GM19193 (cell line): ENCODE measurements at regions not wholly inside any gene's neighbourhood (a gene's known extent, or its start where the extent isn't known, plus 50 kb on each side); places are given as distances from the start of the nearest gene placed in this dataset.

Experiments used
- POLR2A ChIP-seq: IDR thresholded peaks from 4 replicates; pipeline ENCODE4 v1.6.1; 2011; ENCODE audit not compliant: insufficient read depth, insufficient read length; ENCODE audit errors: extremely low read depth

DNA sequence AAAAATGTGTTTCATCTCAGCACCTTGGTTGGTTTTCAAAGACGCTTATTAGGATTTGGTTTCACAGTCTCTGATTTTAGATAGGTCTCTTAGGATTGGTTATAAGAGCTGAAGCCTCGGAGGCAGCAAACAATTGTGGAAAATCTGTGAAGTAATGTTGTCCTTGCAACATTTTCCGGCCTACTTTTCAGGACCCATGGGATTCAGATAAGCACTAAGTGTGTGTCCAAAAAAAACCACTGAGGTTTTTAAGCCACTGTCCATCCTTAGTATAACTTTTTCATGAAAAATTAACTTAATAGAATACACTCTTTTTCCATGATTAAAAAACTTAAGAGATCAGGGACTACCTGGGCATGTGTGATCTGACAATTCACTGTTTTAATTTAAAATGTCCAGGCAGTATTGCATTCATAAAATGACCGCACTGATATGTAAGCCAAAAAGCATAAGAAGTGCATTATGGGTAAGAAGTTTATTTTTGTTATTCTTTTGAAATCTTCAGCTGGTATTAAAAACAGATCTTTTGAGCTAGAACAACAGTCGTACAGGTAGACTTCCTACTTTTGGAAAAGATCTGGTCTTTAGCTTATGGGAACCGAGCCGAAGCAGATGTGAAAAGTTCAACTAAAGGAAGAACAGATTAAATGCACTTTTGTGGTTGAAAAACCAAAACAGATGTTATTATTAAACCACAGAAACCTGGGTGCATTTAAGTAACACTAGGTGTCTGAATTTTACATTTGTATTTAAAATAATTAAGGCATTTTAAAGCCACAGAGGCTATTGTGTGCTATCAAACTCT is 479.4 kb upstream of the ZEB2 start:
- TF ChIP-seq POLR2A, result no peak

DNA sequence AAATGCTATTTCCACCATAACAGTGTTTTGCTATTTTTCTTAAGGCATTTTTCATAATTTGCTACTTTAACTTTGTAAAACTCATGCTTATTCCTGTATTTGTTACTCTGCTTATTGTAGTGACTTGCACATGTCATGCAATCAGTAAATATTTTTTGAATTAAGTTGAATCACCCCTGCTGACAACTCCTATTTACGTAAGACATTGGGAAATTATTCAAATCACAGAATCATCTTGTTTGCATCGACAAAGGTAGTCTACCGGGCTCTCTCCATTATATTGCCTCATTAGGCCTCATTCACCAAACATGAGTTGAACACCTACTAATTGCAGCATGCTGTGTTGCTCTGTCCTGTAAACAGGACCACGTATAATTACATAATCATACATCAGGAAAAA is 478.5 kb upstream of the ZEB2 start:
- no peak for TF ChIP-seq POLR2A

DNA sequence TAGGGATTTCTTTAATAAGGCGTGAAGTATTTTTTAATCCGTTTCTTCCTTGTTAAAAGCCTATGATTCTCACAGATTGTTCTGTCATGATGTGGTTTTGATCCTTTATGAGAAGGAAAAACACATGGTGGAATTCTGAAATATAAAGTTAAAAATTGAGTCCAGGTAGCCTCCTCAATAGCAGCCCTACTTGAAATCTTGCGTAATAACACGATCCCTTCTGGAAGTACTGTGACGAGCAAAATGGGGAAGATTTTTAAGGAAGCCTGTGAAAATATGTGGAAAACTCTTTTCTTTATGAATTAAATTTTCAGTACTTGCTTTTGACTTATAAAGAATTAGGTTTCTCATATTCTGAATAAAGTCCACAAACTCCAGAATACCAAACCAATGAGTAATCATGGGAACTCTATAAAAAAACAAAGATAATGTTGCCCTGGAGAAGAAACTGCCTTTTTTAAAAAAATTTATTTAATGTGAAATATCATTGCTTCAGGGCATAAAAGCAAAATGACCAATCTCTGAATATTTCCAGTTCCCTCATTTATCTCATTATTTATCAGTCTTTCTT is 476.4 kb upstream of the ZEB2 start:
- TF ChIP-seq POLR2A, result no peak

DNA sequence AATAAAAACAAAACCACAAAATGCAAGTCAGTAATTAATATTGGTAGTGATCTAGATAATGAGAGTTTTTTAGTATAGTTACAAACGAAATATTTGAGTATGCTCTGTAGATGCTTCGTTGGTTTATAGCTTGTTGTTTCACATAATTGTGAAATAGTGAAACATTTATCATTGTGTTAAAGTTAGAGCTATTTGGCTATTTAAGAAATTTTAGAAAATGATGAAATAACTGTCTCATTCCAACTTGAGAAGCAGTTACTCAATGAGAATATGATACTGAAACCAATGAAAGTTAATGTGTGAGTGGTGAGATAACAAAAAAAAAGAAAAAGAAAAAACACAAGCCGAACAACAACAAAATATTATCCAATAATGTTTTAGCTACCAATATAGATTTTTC is 475.6 kb upstream of the ZEB2 start:
- TF ChIP-seq POLR2A, result no peak

DNA sequence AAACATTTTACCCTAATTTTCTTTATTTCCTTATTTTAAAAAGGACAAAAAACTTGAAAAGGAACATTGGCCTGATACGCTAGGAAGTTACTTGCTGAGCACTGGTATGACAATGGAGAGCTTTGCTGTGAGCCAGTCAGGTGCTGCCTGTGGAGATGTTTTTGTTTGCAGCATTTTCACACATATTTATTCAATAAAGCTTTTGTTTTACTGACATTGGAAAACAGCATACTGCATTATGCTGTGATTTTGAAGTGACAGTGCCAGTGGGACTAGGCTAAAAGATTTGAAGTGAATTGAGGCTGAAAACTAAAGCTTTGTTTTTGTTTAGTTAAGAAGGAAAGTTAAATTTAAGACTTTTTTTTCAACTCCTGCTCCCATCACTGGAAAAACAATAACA is 470.7 kb upstream of the ZEB2 start:
- TF ChIP-seq POLR2A, result no peak

DNA sequence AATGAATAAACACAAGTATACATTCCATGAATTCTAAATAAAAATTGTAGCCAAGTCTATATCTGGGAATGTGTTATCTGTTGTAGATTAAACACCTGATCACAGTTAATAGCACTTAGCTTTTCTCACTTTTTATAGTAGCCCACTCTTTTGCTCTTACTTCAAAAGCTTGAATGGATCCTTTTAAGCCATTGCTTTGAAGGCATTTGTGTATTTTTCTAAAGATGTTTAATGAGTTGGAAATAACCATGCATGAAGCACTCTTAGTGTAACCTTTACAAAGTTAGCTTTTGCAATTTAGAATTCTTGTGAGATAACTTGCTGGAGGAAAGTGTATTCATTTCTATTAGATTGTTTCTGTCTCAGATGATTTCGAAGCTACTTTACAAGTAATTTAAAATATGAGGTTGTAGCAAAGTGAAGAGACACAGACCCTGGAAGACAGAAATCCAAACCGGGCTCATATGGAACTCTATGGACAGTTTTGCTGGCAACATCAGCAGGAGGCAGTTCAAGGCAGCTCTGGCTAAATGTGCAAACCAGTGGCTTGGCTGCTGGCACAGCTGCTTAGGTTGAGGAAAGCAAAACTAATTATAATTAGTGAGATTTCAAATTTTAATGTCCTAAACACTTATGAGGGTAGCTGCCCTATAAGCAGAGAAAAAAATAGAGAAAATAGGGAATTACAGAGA is 469.8 kb upstream of the ZEB2 start:
- TF ChIP-seq POLR2A, result no peak

DNA sequence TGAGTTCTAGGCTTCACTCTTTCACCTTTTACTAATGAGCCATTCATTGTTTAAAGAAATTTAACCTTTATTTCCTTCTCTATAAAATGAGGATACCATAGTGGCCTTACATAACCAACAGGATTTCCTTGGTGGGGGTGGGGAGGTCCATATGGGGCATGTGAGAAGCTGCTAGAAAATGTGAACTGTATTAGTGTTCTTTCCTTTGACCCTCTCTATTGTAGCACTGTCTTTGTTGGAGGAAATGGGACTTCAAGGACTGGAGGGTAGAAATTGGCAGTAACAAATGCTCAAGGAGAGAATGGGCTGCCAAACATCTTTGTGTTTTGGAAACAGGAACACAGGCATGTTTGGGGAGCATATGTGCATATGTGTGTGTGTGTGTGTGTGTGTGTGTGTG is 468.7 kb upstream of the ZEB2 start:
- no peak for TF ChIP-seq POLR2A

DNA sequence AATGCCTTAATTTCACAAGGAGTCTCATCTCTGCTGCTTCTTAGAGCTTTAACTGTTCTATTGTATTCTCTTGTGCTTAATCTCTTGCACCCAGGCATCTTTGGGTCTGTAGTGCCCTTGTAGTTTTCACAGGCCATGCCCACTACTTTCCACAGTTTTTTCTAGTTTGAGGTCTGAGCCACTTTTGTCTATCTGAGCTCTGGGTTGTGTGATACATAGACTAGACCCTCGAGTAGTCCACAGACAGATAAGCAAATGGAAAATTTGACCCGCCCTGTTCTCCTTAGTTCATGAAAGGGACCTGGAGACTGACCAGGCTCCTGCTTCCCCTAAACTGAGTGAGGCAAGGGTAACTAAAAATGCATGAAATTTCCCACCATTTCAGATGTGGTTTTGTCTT is 466.8 kb upstream of the ZEB2 start:
- TF ChIP-seq POLR2A, result no peak

DNA sequence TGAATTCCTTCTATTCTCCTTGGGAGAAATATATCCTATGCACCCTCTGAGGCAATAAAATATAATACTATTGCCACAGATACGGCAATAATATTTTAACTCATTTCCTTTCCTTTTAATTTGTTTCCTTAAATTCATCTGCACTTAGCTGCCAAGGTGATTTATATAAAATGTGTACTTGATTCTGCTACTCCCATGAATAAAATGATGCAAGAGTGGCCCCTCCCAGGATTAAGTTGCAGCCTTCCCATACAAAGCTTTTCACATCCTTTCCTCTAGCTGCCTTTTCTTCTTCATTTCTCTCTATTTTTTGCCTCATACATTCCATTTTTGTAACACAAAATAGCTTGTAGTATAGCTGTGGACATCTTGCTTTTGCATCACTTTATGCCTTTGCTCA is 464.1 kb upstream of the ZEB2 start:
- TF ChIP-seq POLR2A, result no peak

DNA sequence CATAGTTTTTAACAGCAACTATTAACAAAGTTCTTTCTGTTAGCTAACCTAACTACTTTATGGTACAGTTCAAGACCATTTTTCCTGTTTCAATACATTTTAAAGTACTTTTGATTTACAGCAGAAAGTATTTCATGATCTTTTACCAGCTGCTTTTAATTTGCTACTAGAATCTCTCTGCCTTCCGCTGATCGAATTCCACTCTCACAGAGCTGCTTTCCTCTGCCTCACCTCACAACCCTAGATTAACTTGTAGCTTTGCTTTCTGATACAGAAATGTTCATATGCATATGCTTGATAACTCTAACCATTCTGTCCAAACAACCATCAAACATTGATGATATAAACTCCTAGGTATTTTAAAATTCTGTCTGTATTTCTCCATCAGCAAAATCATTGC is 463.2 kb upstream of the ZEB2 start:
- TF ChIP-seq POLR2A, result no peak

DNA sequence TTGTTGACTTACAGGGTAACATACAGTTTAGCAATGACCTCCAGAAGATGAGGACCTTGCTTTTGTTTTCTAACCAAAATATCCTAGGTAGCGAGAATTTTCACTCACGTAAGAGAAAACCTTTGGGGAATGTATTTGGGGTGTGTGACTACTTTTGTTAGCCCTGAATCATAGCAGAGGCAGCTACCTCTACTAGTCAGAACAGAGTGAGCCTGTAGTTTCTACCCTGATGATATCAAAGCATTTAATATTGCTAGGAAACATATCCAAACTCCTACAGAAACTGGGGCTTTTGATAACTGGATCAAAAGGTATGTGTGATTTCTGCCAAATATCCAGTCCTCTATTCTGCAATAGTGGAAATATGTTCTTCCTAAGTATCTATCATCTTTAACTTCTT is 462.6 kb upstream of the ZEB2 start:
- TF ChIP-seq POLR2A, result no peak

DNA sequence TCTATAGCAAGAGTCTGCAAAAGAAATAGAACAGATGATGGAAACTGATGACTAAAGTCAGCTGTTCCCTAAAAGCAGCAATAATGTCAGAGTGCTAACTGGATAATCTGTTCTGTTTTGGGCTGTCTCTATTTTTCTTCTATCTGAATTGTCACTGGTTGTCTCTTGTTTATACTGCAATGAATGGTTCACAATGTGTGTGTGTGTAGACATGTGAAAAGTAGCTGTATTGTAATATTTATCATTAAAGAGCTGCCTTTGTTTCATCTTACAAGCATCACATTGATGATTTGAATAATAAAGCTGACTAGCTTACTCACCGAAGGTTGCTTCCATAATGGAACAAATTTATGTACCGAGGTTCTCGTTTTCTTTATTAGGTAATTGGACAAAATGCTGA is 456.0 kb upstream of the ZEB2 start:
- no peak for TF ChIP-seq POLR2A

DNA sequence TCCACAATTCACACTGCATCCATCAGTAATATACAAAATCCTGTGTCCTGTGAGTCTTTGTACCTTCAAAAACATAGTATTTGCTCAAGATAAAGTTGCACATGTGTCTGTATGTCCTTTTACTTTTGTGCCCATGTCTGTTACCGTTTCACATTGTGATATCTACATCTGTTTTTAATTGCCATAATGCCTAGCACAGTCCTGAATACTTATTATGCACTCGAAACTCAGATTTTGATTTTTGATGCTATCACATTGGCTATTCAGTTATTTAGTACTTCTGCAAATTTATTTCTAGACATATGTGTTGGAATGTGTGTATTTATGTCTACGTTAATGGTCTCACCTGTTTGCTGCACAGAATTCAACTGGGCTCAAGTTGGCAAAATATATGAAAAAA is 452.8 kb upstream of the ZEB2 start:
- no peak for TF ChIP-seq POLR2A

DNA sequence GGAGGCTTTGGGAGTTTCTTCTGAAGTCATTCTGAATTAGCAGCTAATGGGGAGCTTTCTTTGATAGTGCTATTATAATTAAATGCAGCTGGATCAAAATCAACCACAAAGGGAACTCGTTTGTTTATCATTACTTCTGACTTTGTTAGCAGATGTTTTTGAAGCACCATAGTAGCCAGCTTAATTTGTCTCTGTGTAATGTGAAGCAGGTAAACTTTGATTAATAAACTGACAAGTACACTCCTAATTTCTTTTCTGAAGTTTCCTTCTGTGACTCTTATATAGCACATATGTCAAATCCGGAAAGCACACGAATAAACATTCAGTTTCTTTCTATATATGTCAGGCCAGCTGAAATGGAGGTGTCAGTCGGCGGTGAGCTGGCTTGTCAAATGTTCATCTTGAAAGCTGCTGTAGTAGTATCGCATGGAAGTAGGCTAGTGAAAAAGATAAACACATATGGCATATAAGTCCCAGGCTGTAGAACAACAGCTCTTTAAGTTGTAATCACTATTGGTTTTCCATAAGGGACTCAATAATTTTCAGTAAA is 451.9 kb upstream of the ZEB2 start:
- TF ChIP-seq POLR2A, result no peak

DNA sequence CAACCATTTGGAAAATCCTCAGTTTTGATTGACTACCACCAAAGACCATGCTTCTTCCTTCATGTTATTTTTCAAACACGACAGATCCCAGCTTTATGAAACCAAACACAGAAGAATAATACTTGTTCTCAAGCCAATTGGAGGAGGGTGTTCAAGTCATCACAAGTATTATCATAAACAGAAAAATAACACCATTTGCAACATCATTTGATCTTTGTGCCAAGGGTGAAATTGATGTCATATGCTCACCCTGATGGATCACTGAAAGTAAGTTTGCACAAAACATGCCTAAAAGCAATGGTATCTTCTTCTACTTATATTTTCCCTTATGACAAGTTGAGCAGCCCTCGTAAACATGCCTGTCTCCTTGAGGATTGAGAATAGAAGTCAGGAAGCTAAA is 448.0 kb upstream of the ZEB2 start:
- TF ChIP-seq POLR2A, result no peak

DNA sequence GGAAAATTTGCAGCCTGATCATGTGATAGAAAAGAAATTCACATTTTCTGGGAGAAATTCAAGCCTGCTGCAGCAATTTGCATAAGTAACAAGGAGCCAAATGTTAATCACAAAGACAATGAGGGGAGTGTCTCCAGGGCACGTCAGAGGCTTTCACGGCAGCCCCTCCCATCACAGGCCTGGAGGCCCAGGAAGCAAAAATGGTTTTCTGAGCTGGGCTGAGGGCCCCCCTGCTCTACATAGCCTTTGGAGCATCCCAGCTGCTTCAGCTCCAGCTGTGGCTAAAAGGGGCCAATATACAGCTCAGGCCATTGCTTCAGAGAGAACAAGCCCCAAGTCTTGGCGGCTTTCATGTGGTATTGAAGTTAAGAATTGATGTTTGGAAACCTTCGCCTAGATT is 445.3 kb upstream of the ZEB2 start:
- TF ChIP-seq POLR2A, result no peak
